Left renal cortex interstitium (tissue), 4 donors: ENCODE measurements at regions not wholly inside any gene's neighbourhood (a gene's known extent, or its start where the extent isn't known, plus 50 kb on each side); places are given as distances from the start of the nearest gene placed in this dataset.
"Not testable (repeated sequence)": the region's sequence is repeated elsewhere in the genome, so short reads cannot be mapped to it uniquely, and the experiment has no call there.

Experiments
- DNase-seq, 4 donors: peaks; one replicate each; pipeline ENCODE4 v3.0.0-alpha.2; 2013; ENCODE audit warnings: low read depth in 4 of 4, low spot score in 2 of 4, missing footprints in 1 of 4

- DNase-seq = no peak
Measured at GRCh38 chr20:60765821-60766403, 486.1 kb upstream of the CDH4 start.

GRCh38 chr20:60768216-60768615 is 483.8 kb upstream of the CDH4 start:
- DNase-seq = no peak

GRCh38 chr20:60780388-60781025 is 471.6 kb upstream of the CDH4 start:
- DNase-seq = no peak

- no peak for DNase-seq
Measured at GRCh38 chr20:60782959-60783625, 469.0 kb upstream of the CDH4 start.

- DNase-seq = no peak
Measured at GRCh38 chr20:60785301-60785700, 466.8 kb upstream of the CDH4 start.

GRCh38 chr20:60785785-60786184 is 466.3 kb upstream of the CDH4 start:
- no peak for DNase-seq

GRCh38 chr20:60786686-60787217 is 465.3 kb upstream of the CDH4 start:
- DNase-seq = no peak

GRCh38 chr20:60787276-60787675 is 464.8 kb upstream of the CDH4 start:
- no peak for DNase-seq

- no peak for DNase-seq
Measured at GRCh38 chr20:60788070-60788469, 464.0 kb upstream of the CDH4 start.

- DNase-seq = no peak
Measured at GRCh38 chr20:60789399-60789798, 462.7 kb upstream of the CDH4 start.

- DNase-seq = not testable (repeated sequence)
Measured at GRCh38 chr20:60790339-60790738, 461.7 kb upstream of the CDH4 start.

- DNase-seq = no peak
Measured at GRCh38 chr20:60791823-60792222, 460.2 kb upstream of the CDH4 start.

GRCh38 chr20:60792941-60793340 is 459.1 kb upstream of the CDH4 start:
- DNase-seq = no peak

GRCh38 chr20:60794674-60795073 is 457.4 kb upstream of the CDH4 start:
- no peak for DNase-seq

GRCh38 chr20:60795651-60796050 is 456.4 kb upstream of the CDH4 start:
- no peak for DNase-seq

- DNase-seq = no peak
Measured at GRCh38 chr20:60800185-60800584, 451.9 kb upstream of the CDH4 start.

GRCh38 chr20:60802676-60803075 is 449.4 kb upstream of the CDH4 start:
- no peak for DNase-seq

GRCh38 chr20:60803335-60804055 is 448.6 kb upstream of the CDH4 start:
- no peak for DNase-seq

GRCh38 chr20:60804240-60804917 is 447.7 kb upstream of the CDH4 start:
- DNase-seq = no peak

- no peak for DNase-seq
Measured at GRCh38 chr20:60804918-60805630, 447.0 kb upstream of the CDH4 start.
